Progenitor cell of endocrine pancreas (in vitro differentiated cells): ENCODE measurements at regions not wholly inside any gene's neighbourhood (a gene's known extent, or its start where the extent isn't known, plus 50 kb on each side); places are given as distances from the start of the nearest gene placed in this dataset.

Experiments used
- DNase-seq: peaks from one replicate; pipeline ENCODE4 v3.0.0; 2021; ENCODE audit warnings: low spot score; ENCODE audit not compliant: unreplicated experiment
- H3K27ac Mint-ChIP-seq: 2 replicates; pipeline ENCODE4 v1.8.0; 2021; ENCODE audit warnings: mild to moderate bottlenecking, moderate library complexity, mixed read lengths
- H3K27me3 Mint-ChIP-seq: 2 replicates; pipeline ENCODE4 v1.8.0; 2021; ENCODE audit warnings: mixed read lengths
- H3K36me3 Mint-ChIP-seq: 2 replicates; pipeline ENCODE4 v1.8.0; 2022; ENCODE audit warnings: mixed read lengths; ENCODE audit not compliant: insufficient read depth
- H3K4me1 Mint-ChIP-seq: 2 replicates; pipeline ENCODE4 v1.8.0; 2021; ENCODE audit warnings: low read depth, mixed read lengths
- H3K4me3 Mint-ChIP-seq: 2 replicates; pipeline ENCODE4 v1.8.0; 2021; ENCODE audit warnings: low read depth, mild to moderate bottlenecking, moderate library complexity, mixed read lengths
- H3K9me3 Mint-ChIP-seq: 2 replicates; pipeline ENCODE4 v1.8.0; 2021; ENCODE audit warnings: low read depth, mixed read lengths
- CTCF ChIP-seq: fragments of 200-600 bp; sonication (generic); IDR thresholded peaks from one replicate; pipeline ENCODE4 v1.5.0; 2021; ENCODE audit warnings: antibody characterized with exemption, mild to moderate bottlenecking; ENCODE audit not compliant: unreplicated experiment

- no peak for TF ChIP-seq CTCF
- Mint-ChIP-seq H3K27ac (no peak overlapping the region), H3K27me3 (no peaks in the 10 kb centered on the region), H3K36me3 (peaks cover 5% of the 10 kb centered on the region), H3K4me3 (no peak overlapping the region), H3K4me1 (no peaks in the 10 kb centered on the region), H3K9me3 (peaks cover 34% of the 10 kb centered on the region)
- no peak for DNase-seq
Observed at GRCh38 chr1:82690411-82690810, 889.7 kb downstream of the ADGRL2 start.

GRCh38 chr1:82689217-82689616, 888.5 kb downstream of the ADGRL2 start:
- Mint-ChIP-seq H3K27ac (no peak overlapping the region), H3K36me3 (peaks cover 5% of the 10 kb centered on the region), H3K4me1 (no peaks in the 10 kb centered on the region), H3K9me3 (peaks cover 30% of the 10 kb centered on the region), H3K4me3 (no peak overlapping the region), H3K27me3 (no peaks in the 10 kb centered on the region)
- DNase-seq = no peak
- no peak for TF ChIP-seq CTCF

- Mint-ChIP-seq H3K27me3 (no peaks in the 10 kb centered on the region), H3K9me3 (peaks cover 29% of the 10 kb centered on the region)
- no peak for TF ChIP-seq CTCF
Observed at GRCh38 chr1:82686774-82687173, 886.0 kb downstream of the ADGRL2 start.

GRCh38 chr1:82646888-82647287, 846.2 kb downstream of the ADGRL2 start:
- peaks cover 1% of the 10 kb centered on the region for H3K4me1 Mint-ChIP-seq
- H3K27me3 Mint-ChIP-seq = no peaks in the 10 kb centered on the region
- no peaks in the 10 kb centered on the region for H3K9me3 Mint-ChIP-seq
- H3K4me3 Mint-ChIP-seq = no peak overlapping the region
- no peaks in the 10 kb centered on the region for H3K36me3 Mint-ChIP-seq
- TF ChIP-seq CTCF = no peak
- no peak overlapping the region for H3K27ac Mint-ChIP-seq
- DNase-seq = no peak

More at GRCh38 chr1:82686774-82687173, 886.0 kb downstream of the ADGRL2 start:
- DNase-seq = no peak
- Mint-ChIP-seq H3K36me3 (peaks cover 5% of the 10 kb centered on the region), H3K27ac (no peak overlapping the region), H3K4me1 (no peaks in the 10 kb centered on the region), H3K4me3 (no peak overlapping the region)

- Mint-ChIP-seq H3K9me3 (no peaks in the 10 kb centered on the region), H3K27ac (no peak overlapping the region), H3K4me1 (peaks cover 1% of the 10 kb centered on the region), H3K27me3 (no peaks in the 10 kb centered on the region), H3K36me3 (no peaks in the 10 kb centered on the region), H3K4me3 (no peak overlapping the region)
- TF ChIP-seq CTCF = no peak
- DNase-seq = no peak
Observed at GRCh38 chr1:82646336-82646735, 845.6 kb downstream of the ADGRL2 start.
